NCI-H82 (cell line): ENCODE measurements at regions not wholly inside any gene's neighbourhood (a gene's known extent, or its start where the extent isn't known, plus 50 kb on each side); places are given as distances from the start of the nearest gene placed in this dataset.

Experiments used
- DNase-seq: peaks from one replicate; lab custom pipeline; 2025; lab: John Stamatoyannopoulos, UW

- DNase-seq = no peak
These were observed 628.2 kb upstream of the SALL1 start for GRCh38 chr16:51779240-51779639.

GRCh38 chr16:51773071-51773890 lies 622.2 kb upstream of the SALL1 start:
- peak; percentile 1 for DNase-seq

- DNase-seq = peak; percentile 2
These were observed 615.7 kb upstream of the SALL1 start for GRCh38 chr16:51766739-51767138.

- DNase-seq = peak; percentile 90
These were observed 612.1 kb upstream of the SALL1 start for GRCh38 chr16:51763072-51763661.

DNA sequence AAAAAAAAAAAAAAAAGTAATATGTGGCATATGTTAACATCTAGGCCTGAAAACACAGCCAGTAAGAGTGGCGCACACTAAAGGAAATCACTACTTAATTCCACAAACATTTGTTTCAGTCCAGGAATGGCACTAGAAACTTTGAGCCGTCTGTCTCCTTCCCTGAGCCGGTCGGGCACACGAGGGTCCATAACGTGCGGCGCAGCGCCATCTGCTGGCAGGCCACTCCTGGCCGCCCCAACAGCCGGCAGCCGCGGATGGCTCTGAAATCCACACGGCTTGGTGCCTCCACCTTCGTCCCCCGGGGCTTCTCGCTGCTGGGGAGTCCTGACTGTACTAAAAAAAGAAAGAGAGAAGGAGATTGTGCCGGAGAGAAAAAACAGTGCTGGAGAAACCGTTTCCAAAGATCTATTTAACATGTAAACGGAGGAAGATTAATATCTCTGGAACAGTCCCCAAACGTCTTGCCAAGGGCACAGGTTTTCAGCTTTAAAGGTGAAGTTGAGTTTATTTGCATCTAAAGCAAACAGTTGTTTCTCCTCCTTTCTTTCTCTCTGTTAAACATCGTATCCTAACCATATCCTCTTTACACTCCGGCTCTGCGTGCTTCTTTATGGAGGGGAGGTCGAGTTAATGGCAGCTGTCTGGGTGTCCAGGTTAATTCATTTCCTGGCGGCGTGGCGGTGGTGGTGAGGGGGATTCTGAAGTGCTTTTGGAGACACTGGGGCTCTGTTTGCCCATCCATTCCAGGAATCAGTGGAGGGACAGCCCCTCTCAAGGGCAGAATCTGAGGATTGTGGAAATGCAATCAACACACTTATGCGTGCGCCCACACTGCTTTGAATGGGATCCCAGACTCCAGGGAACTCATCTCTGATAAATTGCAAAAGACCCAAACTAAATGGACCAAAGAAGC lies 611.3 kb upstream of the SALL1 start:
- DNase-seq = peak; percentile 91

DNA sequence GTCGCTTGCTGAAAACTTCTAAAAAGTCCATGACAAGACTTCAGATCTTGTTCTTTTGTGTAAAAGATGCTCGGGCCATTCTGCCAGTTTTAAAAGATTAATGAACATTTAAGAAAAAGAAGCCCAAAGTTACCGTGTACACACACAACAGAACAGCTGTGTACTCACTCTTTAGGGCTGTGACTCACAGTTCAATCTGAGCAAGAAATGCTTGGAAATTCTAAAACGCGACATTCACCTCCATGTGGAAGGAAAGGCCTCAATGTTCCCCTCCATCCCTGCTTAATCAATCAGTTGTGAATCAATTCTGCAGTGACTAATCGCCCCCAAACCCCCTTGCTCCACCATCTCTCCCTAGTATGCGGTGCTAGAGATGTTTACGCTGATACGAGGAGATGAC lies 609.9 kb upstream of the SALL1 start:
- peak; percentile 75 for DNase-seq

GRCh38 chr16:51759999-51760398 lies 608.9 kb upstream of the SALL1 start:
- peak; percentile 23 for DNase-seq

GRCh38 chr16:51759329-51759728 lies 608.3 kb upstream of the SALL1 start:
- DNase-seq = peak; percentile 85

DNA sequence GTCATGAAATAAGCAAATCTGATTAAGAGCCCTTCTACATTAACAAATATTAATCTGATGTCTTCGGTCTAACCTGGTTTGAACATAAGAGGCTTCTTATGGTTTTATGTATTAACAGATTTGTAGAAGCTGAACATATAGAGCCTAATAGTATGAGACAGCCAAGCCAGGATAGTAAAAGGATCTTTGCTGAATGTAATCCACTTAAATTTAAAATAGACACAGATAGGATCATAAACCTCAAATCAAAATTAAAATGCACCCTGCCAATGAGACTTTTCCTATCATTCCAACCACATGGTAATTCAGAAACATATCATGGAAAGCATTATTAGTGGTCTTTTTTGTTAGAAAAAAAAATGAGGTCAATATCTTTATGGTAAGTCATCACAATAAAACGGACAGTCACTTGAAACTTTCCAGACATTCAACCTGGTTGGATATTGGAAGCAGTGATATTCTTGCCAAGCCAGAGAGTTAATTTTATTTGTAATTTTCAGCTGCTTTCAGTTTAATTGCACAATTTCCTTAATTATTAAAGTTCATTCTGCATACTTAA lies 606.9 kb upstream of the SALL1 start:
- no peak for DNase-seq

DNA sequence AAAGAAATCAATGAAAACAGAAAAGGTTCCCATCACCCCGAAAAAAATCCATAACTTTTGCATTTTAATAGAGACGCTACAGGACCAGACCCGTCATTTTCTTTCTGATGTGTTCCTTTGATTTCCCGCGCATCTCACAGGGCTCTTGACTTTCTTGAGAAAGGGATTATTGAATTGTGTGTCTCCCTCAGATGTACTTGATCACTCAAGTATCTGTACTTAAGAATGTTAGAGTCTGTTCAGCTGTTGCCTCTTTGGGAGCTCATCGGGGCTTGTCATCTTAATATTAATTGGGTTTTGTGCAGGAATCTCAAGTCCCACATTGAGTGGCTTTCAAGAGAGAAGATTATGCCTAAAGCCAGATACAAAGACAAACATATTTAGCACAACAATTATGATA lies 606.4 kb upstream of the SALL1 start:
- peak; percentile 97 for DNase-seq

GRCh38 chr16:51757124-51757470 lies 606.0 kb upstream of the SALL1 start:
- DNase-seq = peak; percentile 60

- peak; percentile 18 for DNase-seq
These were observed 605.5 kb upstream of the SALL1 start for GRCh38 chr16:51756447-51757123.

- no peak for DNase-seq
These were observed 604.7 kb upstream of the SALL1 start for GRCh38 chr16:51755577-51756355.

DNA sequence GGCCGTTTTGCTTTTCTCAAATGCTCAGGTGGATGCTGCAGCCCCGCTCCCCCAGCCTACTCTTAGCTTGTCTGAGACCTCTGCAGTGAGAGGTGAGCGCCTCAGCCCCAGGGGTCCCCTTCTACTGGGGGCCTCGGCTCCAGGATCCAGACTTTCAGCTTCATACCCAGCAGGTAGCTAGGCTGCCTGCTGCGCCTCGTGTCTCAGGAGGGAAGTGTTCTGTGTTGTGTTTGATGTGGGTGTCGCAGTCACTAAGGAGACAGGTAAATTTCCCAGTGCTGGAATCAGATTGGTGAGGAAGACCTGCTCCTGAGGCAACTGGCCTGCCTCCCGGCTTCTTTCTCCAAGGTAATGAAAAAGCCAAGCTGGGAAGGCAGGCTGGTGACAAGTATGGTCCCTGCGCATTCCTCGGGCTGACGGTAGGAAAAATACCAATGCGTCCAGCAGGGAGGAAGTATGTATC lies 604.0 kb upstream of the SALL1 start:
- peak; percentile 12 for DNase-seq

DNA sequence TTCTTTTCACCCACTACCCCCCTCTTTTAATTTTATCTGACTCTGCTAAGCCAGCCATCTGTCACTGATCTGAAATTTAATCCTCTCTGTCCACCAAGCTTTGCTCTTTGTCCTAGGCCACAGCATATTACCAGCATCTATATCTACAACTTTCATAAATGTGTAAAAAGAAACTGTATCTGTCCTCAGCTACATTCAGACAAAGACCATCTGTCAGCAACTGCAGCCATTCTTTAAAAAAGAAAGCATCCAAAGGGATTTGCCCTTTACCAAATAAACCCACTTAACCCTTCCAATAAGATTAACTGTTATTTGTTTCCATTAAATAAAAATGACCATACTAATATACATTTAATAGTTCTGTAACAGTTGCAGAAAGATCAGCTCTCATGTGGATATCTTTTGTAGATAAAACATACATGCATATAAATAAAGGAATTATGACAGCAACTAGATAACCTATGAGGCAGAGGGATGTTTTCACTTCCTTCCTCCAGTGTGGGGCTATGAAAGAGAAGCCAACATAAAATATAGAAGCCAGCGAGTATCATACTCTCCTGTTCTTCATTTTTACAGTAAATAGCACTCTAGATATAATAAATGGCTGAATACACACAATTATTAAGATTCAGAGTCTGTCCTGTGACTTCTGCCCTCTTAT lies 602.5 kb upstream of the SALL1 start:
- peak; percentile 88 for DNase-seq

DNA sequence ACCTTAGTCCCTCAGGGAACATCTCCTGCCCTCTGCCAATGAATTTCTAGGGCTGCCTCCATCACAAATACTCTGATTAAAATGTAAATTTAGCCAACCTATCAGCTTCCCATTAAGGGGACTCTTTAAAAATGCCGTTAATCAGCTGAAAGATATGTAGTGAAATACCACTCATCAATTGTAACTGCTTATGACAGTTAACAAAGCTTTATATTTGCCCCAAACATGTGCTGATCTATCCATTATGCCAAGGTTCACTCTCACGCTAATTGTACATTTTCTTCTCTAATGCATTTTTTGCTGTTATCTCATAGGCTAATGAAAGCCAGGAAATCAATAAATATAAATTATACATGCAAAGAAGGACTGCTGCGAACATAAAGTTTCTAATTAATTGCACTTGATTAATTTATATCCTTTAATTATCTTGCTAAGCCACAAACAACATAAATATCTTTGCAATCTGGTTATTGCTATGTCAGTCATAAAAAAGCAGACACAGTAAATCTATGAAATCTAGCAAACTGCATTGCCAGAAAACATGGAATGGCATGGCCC lies 601.4 kb upstream of the SALL1 start:
- DNase-seq = no peak

DNA sequence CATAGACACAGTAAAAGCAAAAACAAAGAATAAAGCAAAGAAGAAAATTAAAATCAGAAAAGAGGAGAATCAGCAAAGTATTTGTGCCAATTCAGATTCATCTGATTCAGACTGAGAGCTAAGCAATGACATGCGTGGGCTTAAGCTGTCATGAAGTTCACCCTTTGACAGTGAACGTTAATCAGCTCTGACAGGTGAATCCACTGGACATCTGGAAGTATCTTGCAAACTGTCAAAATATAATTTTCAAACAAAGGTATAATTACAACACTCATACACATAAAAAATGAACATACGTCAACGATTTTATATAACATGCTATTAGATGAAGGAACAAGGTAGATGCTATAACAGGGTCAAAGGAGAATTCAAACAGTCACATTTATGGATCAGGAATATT lies 596.3 kb upstream of the SALL1 start:
- DNase-seq = peak; percentile 53

- DNase-seq = no peak
These were observed 583.1 kb upstream of the SALL1 start for GRCh38 chr16:51734220-51734619.

DNA sequence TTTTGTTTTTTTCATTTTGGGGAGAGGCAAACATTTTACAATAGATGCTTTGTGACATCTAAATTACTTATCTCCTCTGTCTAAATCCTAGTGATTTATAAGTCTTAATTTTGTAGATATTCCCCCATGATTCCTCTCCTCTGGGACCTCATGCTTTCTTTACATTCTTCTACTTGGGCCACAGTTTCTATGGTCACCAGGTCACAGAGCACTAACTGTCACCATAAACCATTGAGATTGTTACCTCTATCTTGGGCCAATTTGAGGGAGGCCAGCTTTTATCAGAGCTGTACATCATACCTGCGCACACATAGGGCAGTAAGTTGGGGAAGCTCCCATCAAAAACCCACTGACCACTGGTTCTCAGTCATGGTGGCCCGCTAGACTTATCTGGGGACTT lies 582.1 kb upstream of the SALL1 start:
- no peak for DNase-seq

DNA sequence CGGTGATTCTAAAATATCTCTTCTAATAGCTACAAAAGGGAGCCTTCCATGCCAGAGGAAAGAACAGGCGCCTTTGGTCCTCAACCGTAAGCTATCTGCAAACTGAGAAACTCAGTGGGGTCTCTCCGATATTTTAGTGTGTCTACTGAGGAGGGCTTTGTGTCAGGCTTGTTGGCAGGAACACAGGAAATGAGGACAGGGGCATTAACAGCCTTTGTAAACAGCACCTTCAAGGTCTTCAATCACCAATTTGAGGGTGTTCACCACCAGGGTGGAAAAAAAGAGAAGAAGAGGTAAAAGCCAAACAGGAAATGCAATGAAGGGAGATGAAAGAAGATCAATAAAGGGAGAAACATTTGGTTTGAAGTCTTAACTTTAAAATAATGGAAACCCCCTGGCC lies 580.1 kb upstream of the SALL1 start:
- DNase-seq = no peak
